H9 (cell line): ENCODE measurements at regions not wholly inside any gene's neighbourhood (a gene's known extent, or its start where the extent isn't known, plus 50 kb on each side); places are given as distances from the start of the nearest gene placed in this dataset.

Source experiments
- DNase-seq: peaks from one replicate; pipeline ENCODE4 v3.0.0-alpha.2; 2017
- H2AFZ ChIP-seq: one replicate; pipeline ENCODE4 v1.6.1; 2013; ENCODE audit warnings: mild to moderate bottlenecking, low read length, control low read depth, moderate library complexity
- H2AK5ac ChIP-seq: 2 replicates; pipeline ENCODE4 v1.6.1; 2013; ENCODE audit warnings: low read length, control low read depth, mixed read lengths; ENCODE audit not compliant: insufficient read length
- H2BK120ac ChIP-seq: one replicate; pipeline ENCODE4 v1.6.1; 2013; ENCODE audit warnings: low read depth, mild to moderate bottlenecking, low read length, control low read depth, inconsistent platforms; ENCODE audit not compliant: poor library complexity, severe bottlenecking
- H2BK12ac ChIP-seq: 2 replicates; pipeline ENCODE4 v1.6.1; 2013; ENCODE audit warnings: low read length, control low read depth, mixed read lengths, low read depth; ENCODE audit not compliant: insufficient read length
- H2BK15ac ChIP-seq: 2 replicates; pipeline ENCODE4 v1.6.1; 2013; ENCODE audit warnings: low read depth, low read length, control low read depth
- H2BK20ac ChIP-seq: one replicate; pipeline ENCODE4 v1.6.1; 2013; ENCODE audit warnings: low read depth, mild to moderate bottlenecking, low read length, control low read depth, inconsistent platforms; ENCODE audit not compliant: poor library complexity, severe bottlenecking
- H2BK5ac ChIP-seq: 2 replicates; pipeline ENCODE4 v1.6.1; 2013; ENCODE audit warnings: low read length, control low read depth, mixed read lengths; ENCODE audit not compliant: insufficient read length
- H3K14ac ChIP-seq: 2 replicates; pipeline ENCODE4 v1.6.1; 2013; ENCODE audit warnings: low read length, control low read depth; ENCODE audit not compliant: insufficient read depth
- H3K18ac ChIP-seq: 2 replicates; pipeline ENCODE4 v1.6.1; 2013; ENCODE audit warnings: low read depth, mild to moderate bottlenecking, mixed read lengths, low read length, control low read depth; ENCODE audit not compliant: insufficient read length
- H3K23ac ChIP-seq: 2 replicates; pipeline ENCODE4 v1.6.1; 2013; ENCODE audit warnings: low read length, control low read depth, mixed read lengths, low read depth; ENCODE audit not compliant: insufficient read length
- H3K23me2 ChIP-seq: 2 replicates; pipeline ENCODE4 v1.6.1; 2013; ENCODE audit warnings: low read depth, mild to moderate bottlenecking, mixed read lengths, low read length, control low read depth; ENCODE audit not compliant: insufficient read length, poor library complexity, severe bottlenecking
- H3K27ac ChIP-seq: 2 replicates; pipeline ENCODE4 v1.5.1; 2013; ENCODE audit warnings: low read length, control low read depth, mixed read lengths, low read depth; ENCODE audit not compliant: insufficient read length
- H3K27me3 ChIP-seq: 2 replicates; pipeline ENCODE4 v1.6.1; 2013; ENCODE audit warnings: low read length, control low read depth, inconsistent platforms; ENCODE audit not compliant: insufficient read depth
- H3K4ac ChIP-seq: 2 replicates; pipeline ENCODE4 v1.6.1; 2013; ENCODE audit warnings: low read depth, mild to moderate bottlenecking, control low read depth, inconsistent platforms, low read length, moderate library complexity
- H3K4me1 ChIP-seq: 2 replicates; pipeline ENCODE4 v1.6.1; 2013; ENCODE audit warnings: low read length, control low read depth, inconsistent platforms; ENCODE audit not compliant: insufficient read depth
- H3K4me2 ChIP-seq: 2 replicates; pipeline ENCODE4 v1.6.1; 2013; ENCODE audit warnings: low read length, control low read depth, mixed read lengths; ENCODE audit not compliant: insufficient read length, insufficient read depth
- H3K56ac ChIP-seq: 2 replicates; pipeline ENCODE4 v1.6.1; 2013; ENCODE audit warnings: low read depth, mild to moderate bottlenecking, mixed read lengths, low read length, control low read depth; ENCODE audit not compliant: insufficient read length
- H3K79me1 ChIP-seq: 2 replicates; pipeline ENCODE4 v1.6.1; 2013; ENCODE audit warnings: low read depth, mild to moderate bottlenecking, moderate library complexity, low read length, control low read depth, inconsistent platforms; ENCODE audit not compliant: insufficient read depth, poor library complexity, severe bottlenecking
- H3K79me2 ChIP-seq: 2 replicates; pipeline ENCODE4 v1.6.1; 2013; ENCODE audit warnings: low read length, control low read depth, inconsistent platforms; ENCODE audit not compliant: insufficient read depth
- H3K9ac ChIP-seq: 2 replicates; pipeline ENCODE4 v1.6.1; 2013; ENCODE audit warnings: low read length, control low read depth, mixed read lengths; ENCODE audit not compliant: insufficient read length; ENCODE audit errors: extremely low read depth
- H3K9me3 ChIP-seq: one replicate; pipeline ENCODE4 v1.6.1; 2013; ENCODE audit warnings: low read depth, low read length, inconsistent platforms; ENCODE audit not compliant: control insufficient read depth
- H3T11ph ChIP-seq: one replicate; pipeline ENCODE4 v1.6.1; 2013; ENCODE audit warnings: mild to moderate bottlenecking, low read length, control low read depth, inconsistent platforms
- H4K20me1 ChIP-seq: one replicate; pipeline ENCODE4 v1.6.1; 2013; ENCODE audit not compliant: control insufficient read depth, insufficient read length, insufficient read depth
- H4K5ac ChIP-seq: 2 replicates; pipeline ENCODE4 v1.6.1; 2013; ENCODE audit warnings: low read depth, mild to moderate bottlenecking, mixed read lengths, low read length, control low read depth; ENCODE audit not compliant: insufficient read length
- H4K8ac ChIP-seq: replicated peaks from 2 replicates; pipeline ENCODE4 v1.6.1; 2013; ENCODE audit warnings: low read length, control low read depth, mixed read lengths, low read depth; ENCODE audit not compliant: insufficient read length
- H4K91ac ChIP-seq: 2 replicates; pipeline ENCODE4 v1.6.1; 2013; ENCODE audit warnings: low read depth, mild to moderate bottlenecking, moderate library complexity, mixed read lengths, low read length, control low read depth; ENCODE audit not compliant: insufficient read length
- H3K27ac Mint-ChIP-seq, 3 experiments: 2 replicates in 2 of 3; 3 replicates in 1 of 3; pipeline ENCODE4 v1.8.0; 2020 to 2021; ENCODE audit warnings: mixed read lengths in 3 of 3, mild to moderate bottlenecking in 1 of 3, moderate library complexity in 1 of 3
- H3K27me3 Mint-ChIP-seq: 2 replicates; pipeline ENCODE4 v1.8.0; 2021; ENCODE audit warnings: low read depth, mild to moderate bottlenecking, moderate library complexity, mixed read lengths
- H3K36me3 Mint-ChIP-seq, 3 experiments: 2 replicates in 2 of 3; 3 replicates in 1 of 3; pipeline ENCODE4 v1.8.0; 2020 to 2021; ENCODE audit warnings: low read depth in 3 of 3, mixed read lengths in 3 of 3; ENCODE audit not compliant: insufficient read depth in 1 of 3
- H3K4me1 Mint-ChIP-seq, 2 experiments: 2 replicates each; pipeline ENCODE4 v1.8.0; 2020; ENCODE audit warnings: mixed read lengths in 2 of 2
- H3K4me3 Mint-ChIP-seq, 2 experiments: 2 replicates in 1 of 2; 3 replicates in 1 of 2; pipeline ENCODE4 v1.8.0; 2020 to 2021; ENCODE audit warnings: mild to moderate bottlenecking in 2 of 2, mixed read lengths in 2 of 2, moderate library complexity in 1 of 2
- H3K9me3 Mint-ChIP-seq, 2 experiments: 2 replicates in 1 of 2; 3 replicates in 1 of 2; pipeline ENCODE4 v1.8.0; 2020; ENCODE audit warnings: mild to moderate bottlenecking in 2 of 2, mixed read lengths in 2 of 2, moderate library complexity in 1 of 2
- WGBS: extraction: QIAGEN DNeasy Blood & Tissue Kit; methylation state at CpG from one replicate; pipeline ENCODE4 v1.1.7; 2013; ENCODE audit warnings: missing lambda C conversion rate, low lambda C conversion rate, mixed read lengths; ENCODE audit not compliant: insufficient read length; ENCODE audit errors: extremely low coverage; 5-methylcytosine and 5-hydroxymethylcytosine counted together
- TF ChIP-seq, protein P1 (sequence below): fragments of 200-600 bp; sonication (generic); conservative IDR thresholded peaks from 3 replicates; pipeline ENCODE4 v1.8.0; 2021; ENCODE audit warnings: antibody characterized with exemption, mild to moderate bottlenecking

DNA sequence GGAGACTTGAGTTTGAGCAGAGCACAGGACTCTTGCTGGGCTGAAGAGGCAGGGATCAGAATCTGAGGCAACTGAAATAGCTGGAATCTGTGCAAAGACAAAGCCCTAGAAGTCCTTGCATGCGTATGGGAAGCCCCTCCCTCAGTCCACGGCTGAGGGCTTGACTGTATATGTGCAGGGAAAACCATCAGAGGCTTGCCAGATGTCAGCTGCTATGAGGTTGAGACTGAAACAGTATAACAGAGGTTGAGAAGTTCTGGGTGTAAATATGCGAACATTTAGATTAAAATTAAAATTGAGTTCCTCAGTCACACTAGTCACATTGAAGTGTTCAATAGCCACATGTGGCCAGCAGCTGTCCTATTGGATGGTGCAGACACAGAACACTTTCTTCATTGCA lies 108.8 kb upstream of the NEDD9 start:
- Mint-ChIP-seq H3K4me1 (no peaks in the 10 kb centered on the region), H3K36me3 (no peaks in the 10 kb centered on the region), H3K27me3 (peaks cover 4% of the 10 kb centered on the region), H3K4me3 (no peak overlapping the region), H3K27ac (no peak overlapping the region; a peak in 1 of 7 replicates), H3K9me3 (no peaks in the 10 kb centered on the region; a peak in 1 of 5 replicates)
- no peak overlapping the region for H2BK15ac ChIP-seq
- no peak overlapping the region for H3K4me2 ChIP-seq
- H3K79me2 ChIP-seq: no peaks in the 10 kb centered on the region
- H3T11ph ChIP-seq: no peak overlapping the region
- H3K27me3 ChIP-seq: no peaks in the 10 kb centered on the region
- H3K79me1 ChIP-seq: no peaks in the 10 kb centered on the region
- WGBS: no CpG with 5 or more reads among the region's 3 CpGs
- H3K4ac ChIP-seq: no peak overlapping the region
- H4K5ac ChIP-seq: no peak overlapping the region
- no peak overlapping the region for H3K14ac ChIP-seq
- H2AFZ ChIP-seq: no peak overlapping the region
- no peaks in the 10 kb centered on the region for H3K4me1 ChIP-seq
- H3K27ac ChIP-seq: no peak overlapping the region
- no peak overlapping the region for H3K9ac ChIP-seq
- H2BK12ac ChIP-seq: no peak overlapping the region
- H4K8ac ChIP-seq: no peak overlapping the region
- H3K56ac ChIP-seq: no peak overlapping the region
- H2BK5ac ChIP-seq: no peak overlapping the region
- no peak overlapping the region for H4K91ac ChIP-seq
- no peaks in the 10 kb centered on the region for H3K23me2 ChIP-seq
- no peak overlapping the region for H2BK120ac ChIP-seq
- no peak overlapping the region for H2AK5ac ChIP-seq
- no peak overlapping the region for H2BK20ac ChIP-seq
- H3K18ac ChIP-seq: no peak overlapping the region
- H4K20me1 ChIP-seq: no peaks in the 10 kb centered on the region
- H3K23ac ChIP-seq: no peak overlapping the region
- TF ChIP-seq, protein P1, sequence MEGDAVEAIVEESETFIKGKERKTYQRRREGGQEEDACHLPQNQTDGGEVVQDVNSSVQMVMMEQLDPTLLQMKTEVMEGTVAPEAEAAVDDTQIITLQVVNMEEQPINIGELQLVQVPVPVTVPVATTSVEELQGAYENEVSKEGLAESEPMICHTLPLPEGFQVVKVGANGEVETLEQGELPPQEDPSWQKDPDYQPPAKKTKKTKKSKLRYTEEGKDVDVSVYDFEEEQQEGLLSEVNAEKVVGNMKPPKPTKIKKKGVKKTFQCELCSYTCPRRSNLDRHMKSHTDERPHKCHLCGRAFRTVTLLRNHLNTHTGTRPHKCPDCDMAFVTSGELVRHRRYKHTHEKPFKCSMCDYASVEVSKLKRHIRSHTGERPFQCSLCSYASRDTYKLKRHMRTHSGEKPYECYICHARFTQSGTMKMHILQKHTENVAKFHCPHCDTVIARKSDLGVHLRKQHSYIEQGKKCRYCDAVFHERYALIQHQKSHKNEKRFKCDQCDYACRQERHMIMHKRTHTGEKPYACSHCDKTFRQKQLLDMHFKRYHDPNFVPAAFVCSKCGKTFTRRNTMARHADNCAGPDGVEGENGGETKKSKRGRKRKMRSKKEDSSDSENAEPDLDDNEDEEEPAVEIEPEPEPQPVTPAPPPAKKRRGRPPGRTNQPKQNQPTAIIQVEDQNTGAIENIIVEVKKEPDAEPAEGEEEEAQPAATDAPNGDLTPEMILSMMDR: no peak
- no peak for DNase-seq
- H3K9me3 ChIP-seq: no peaks in the 10 kb centered on the region
